PFSK-1 (cell line): ENCODE measurements at regions not wholly inside any gene's neighbourhood (a gene's known extent, or its start where the extent isn't known, plus 50 kb on each side); places are given as distances from the start of the nearest gene placed in this dataset.

ENCODE experiments used
- FOXP2 ChIP-seq: optimal IDR thresholded peaks from 2 replicates; pipeline ENCODE3; 2011; ENCODE audit warnings: borderline replicate concordance, control low read depth, inconsistent platforms; ENCODE audit not compliant: insufficient read depth; ENCODE audit errors: extremely low read length, extremely low read depth
- POLR2AphosphoS5 ChIP-seq: IDR thresholded peaks from 2 replicates; pipeline ENCODE4 v1.6.1; 2012; ENCODE audit warnings: low read depth, mild to moderate bottlenecking, control low read depth, low read length, moderate library complexity
- REST ChIP-seq, 2 experiments: IDR thresholded peaks; 2 replicates each; pipeline versions ENCODE4 v1.6.1 to v1.8.0; 2011 to 2012; ENCODE audit warnings: low read depth in 2 of 2, low read length in 2 of 2, control low read depth in 1 of 2, inconsistent platforms in 1 of 2, mild to moderate bottlenecking in 1 of 2, moderate library complexity in 1 of 2; ENCODE audit not compliant: insufficient read depth in 1 of 2
- SIN3A ChIP-seq: IDR thresholded peaks from 2 replicates; pipeline ENCODE4 v1.6.1; 2012; ENCODE audit warnings: mild to moderate bottlenecking, low read length, moderate library complexity, borderline replicate concordance; ENCODE audit not compliant: insufficient read depth
- TAF1 ChIP-seq: IDR thresholded peaks from 2 replicates; pipeline ENCODE4 v1.6.1; 2012; ENCODE audit warnings: low read length, control low read depth, borderline replicate concordance; ENCODE audit not compliant: insufficient read depth

DNA sequence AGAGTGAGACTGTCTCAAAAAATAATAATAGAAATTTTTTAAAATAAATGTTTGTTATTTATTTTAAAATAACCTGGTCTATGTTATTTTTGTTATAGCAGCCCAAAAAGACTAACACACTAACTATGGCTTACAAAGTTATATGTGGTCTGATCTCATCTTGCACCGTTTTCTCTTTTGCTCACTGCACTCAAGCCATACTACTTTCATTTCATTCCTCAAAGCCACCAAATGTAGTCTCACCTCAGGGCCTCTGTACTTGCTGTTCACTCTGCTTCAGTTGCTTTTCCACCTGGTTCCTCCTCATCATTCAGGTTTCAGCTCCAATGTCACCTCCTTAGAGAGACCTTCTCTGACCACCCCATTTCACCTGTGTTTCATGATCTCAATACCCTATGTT, 55.2 kb upstream of the MDM1 start:
- no peak for TF ChIP-seq FOXP2
- TF ChIP-seq TAF1, result no peak
- no peak for TF ChIP-seq REST (IDR thresholded peaks at IDR 0.05; ENCODE audit: insufficient read depth in 1 of 2, low read depth in 2 of 2, low read length in 2 of 2)

- no peak for TF ChIP-seq FOXP2
- TF ChIP-seq TAF1, result no peak
- no peak for TF ChIP-seq REST (IDR thresholded peaks at IDR 0.05; ENCODE audit: insufficient read depth in 1 of 2, low read depth in 2 of 2, low read length in 2 of 2)
- TF ChIP-seq POLR2AphosphoS5, result no peak
- TF ChIP-seq SIN3A, result no peak
Measured at GRCh38 chr12:68389305-68389704, 57.1 kb upstream of the MDM1 start.

DNA sequence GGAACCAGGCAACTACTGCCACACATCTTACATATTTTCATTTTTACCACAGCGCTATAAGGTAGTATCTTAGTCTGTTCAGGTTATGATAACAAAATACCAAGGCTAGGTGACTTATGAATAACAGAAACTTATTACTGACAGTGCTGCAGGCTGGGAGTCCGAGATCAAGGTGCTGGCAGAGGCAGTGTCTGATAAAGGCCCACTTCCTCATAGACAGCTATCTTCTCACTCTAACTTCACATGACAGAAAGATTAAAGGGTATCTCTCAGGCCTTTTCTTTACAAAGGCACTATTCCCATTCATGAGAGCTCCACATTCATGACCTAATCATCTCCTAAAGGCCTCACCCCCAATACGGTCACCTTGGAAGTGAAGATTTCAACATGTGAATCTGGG, 59.8 kb upstream of the MDM1 start:
- TF ChIP-seq SIN3A, result no peak
- no peak for TF ChIP-seq REST (IDR thresholded peaks at IDR 0.05; ENCODE audit: insufficient read depth in 1 of 2, low read depth in 2 of 2, low read length in 2 of 2)
- TF ChIP-seq FOXP2, result no peak

DNA sequence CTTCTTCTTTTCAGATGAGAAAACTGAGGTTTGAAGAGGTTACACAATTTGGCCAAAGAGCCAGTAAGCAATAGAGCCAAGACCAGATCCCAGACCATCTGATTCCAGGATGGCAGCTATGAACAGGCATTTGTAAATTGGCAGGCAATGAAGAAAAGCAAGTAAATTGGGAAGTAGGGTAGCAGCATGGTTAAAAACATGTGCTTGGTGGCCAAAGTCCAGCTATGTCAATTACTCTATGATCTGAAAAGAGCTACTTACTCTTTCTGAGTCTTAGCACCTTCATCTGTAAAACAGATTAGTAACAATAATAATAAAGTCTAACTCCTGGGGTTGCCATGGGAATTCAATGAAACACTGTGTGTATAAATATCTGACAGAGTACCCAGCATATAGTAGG, 60.2 kb upstream of the MDM1 start:
- TF ChIP-seq POLR2AphosphoS5 (no peak), TAF1 (no peak), SIN3A (no peak), FOXP2 (no peak)

DNA sequence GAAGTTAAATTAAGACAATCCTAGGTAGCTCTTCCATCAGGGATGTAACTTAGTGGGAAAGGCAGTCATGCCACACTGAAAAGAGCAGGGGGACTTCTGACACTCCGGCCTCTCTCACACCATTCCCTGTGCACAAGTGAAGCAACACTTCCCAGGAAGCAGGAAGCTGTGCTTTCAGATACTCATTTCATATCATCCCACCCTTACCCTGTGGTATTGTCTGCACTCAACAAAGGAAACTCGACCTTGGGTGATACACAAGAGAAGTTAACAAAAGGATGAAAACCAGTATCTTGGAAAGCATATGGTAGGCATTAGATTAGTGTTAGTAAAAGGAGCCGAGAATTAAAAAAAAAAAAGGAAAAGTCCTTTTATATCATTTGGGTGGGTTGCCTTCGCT, 61.3 kb upstream of the MDM1 start:
- TF ChIP-seq POLR2AphosphoS5 (no peak), SIN3A (no peak), FOXP2 (no peak), TAF1 (no peak)

DNA sequence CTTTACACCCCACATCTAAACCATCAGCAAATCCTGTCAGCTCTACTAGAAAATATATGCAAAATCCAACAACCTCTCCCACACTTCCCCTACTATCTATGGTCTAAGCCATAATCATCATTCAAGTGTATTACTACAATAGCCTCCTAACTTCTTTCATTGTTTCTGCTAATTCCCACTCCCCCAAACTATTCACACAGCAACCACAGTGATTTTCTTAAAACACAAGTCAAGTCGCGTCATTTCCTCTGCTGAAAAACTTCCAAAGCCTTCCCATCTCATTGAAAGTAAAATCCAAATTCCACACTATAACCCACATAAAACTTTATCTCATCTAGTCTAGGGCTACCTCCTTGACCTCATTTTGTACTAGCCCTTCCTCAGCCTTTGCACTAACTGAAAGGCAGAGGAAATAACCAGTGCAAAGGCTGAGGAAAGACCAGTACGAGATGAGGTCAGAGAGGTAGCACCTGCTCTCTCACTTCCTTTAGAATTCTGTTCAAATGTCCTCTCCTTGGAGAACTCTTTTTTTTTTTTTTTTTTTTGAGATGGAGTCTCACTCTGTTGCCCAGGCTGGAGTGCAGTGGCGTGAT, 65.5 kb upstream of the MDM1 start:
- no peak for TF ChIP-seq REST (IDR thresholded peaks at IDR 0.05; ENCODE audit: insufficient read depth in 1 of 2, low read depth in 2 of 2, low read length in 2 of 2)
- TF ChIP-seq SIN3A, result no peak
- no peak for TF ChIP-seq FOXP2
- TF ChIP-seq POLR2AphosphoS5, result no peak
- no peak for TF ChIP-seq TAF1
